ENCODE measurements at regions not wholly inside any gene's neighbourhood (a gene's known extent, or its start where the extent isn't known, plus 50 kb on each side); places are given as distances from the start of the nearest gene placed in this dataset.

GRCh38 chr2:196369967-196370366, 198.6 kb upstream of the STK17B start:
- H3K79me1 ChIP-seq (ENCODE audit: insufficient read depth, low read depth, low read length, poor library complexity, severe bottlenecking): no peaks in the 10 kb centered on the region
- no CpG with 5 or more reads among the region's 1 CpG for whole genome bisulfite sequencing (ENCODE audit: extremely low coverage, insufficient read length, low lambda C conversion rate)
- no peaks in the 10 kb centered on the region for H3K9me3 Mint-ChIP-seq

More at GRCh38 chr2:196369967-196370366, 198.6 kb upstream of the STK17B start:
- Histone ChIP-seq H2BK20ac (ENCODE audit: low read depth, low read length, poor library complexity, severe bottlenecking) (no peak overlapping the region), H2AK5ac (ENCODE audit: insufficient read length, low read length) (no peak overlapping the region), H3K23ac (ENCODE audit: insufficient read length, low read depth, low read length) (no peak overlapping the region), H3K9me3 (ENCODE audit: control insufficient read depth, low read depth, low read length) (no peaks in the 10 kb centered on the region), H3K4me1 (ENCODE audit: insufficient read depth, low read length) (no peaks in the 10 kb centered on the region), H4K8ac (replicated peaks; ENCODE audit: insufficient read length, low read depth, low read length) (no peak overlapping the region), H2BK15ac (ENCODE audit: low read depth, low read length) (no peak overlapping the region), H2BK5ac (ENCODE audit: insufficient read length, low read length) (no peak overlapping the region), H4K5ac (ENCODE audit: insufficient read length, low read depth, low read length) (no peak overlapping the region), H3K23me2 (ENCODE audit: insufficient read length, low read depth, low read length, poor library complexity, severe bottlenecking) (no peaks in the 10 kb centered on the region), H2AFZ (ENCODE audit: low read length) (no peak overlapping the region), H3K56ac (ENCODE audit: insufficient read length, low read depth, low read length) (no peak overlapping the region), H3K27me3 (ENCODE audit: insufficient read depth, low read length) (no peaks in the 10 kb centered on the region), H4K20me1 (ENCODE audit: control insufficient read depth, insufficient read depth, insufficient read length) (no peaks in the 10 kb centered on the region), H3K9ac (ENCODE audit: extremely low read depth, insufficient read length, low read length) (no peak overlapping the region), H3K4ac (ENCODE audit: low read depth, low read length) (no peak overlapping the region), H3K27ac (ENCODE audit: insufficient read length, low read depth, low read length) (no peak overlapping the region), H3K14ac (ENCODE audit: insufficient read depth, low read length) (no peak overlapping the region), H3K79me2 (ENCODE audit: insufficient read depth, low read length) (no peaks in the 10 kb centered on the region), H2BK120ac (ENCODE audit: low read depth, low read length, poor library complexity, severe bottlenecking) (no peak overlapping the region), H4K91ac (ENCODE audit: insufficient read length, low read depth, low read length) (no peak overlapping the region), H2BK12ac (ENCODE audit: insufficient read length, low read depth, low read length) (no peak overlapping the region), H3K18ac (ENCODE audit: insufficient read length, low read depth, low read length) (no peak overlapping the region), H3T11ph (ENCODE audit: low read length) (no peak overlapping the region), H3K4me2 (ENCODE audit: insufficient read depth, insufficient read length, low read length) (no peak overlapping the region)
- no peak for TF ChIP-seq CTCF (conservative IDR thresholded peaks at IDR 0.05)
- Mint-ChIP-seq H3K27me3 (ENCODE audit: low read depth) (no peaks in the 10 kb centered on the region), H3K4me1 (peaks cover 3 to 10% of the 10 kb centered on the region in 2 experiments), H3K36me3 (ENCODE audit: insufficient read depth in 1 of 3, low read depth in 3 of 3) (no peaks in the 10 kb centered on the region; a peak in 2 of 7 replicates), H3K4me3 (no peak overlapping the region), H3K27ac (peak overlapping the region in 2 of 3 experiments; percentile 44 to 82; a peak in 3 of 7 replicates)
- DNase-seq: no peak

Measured in H9 (cell line).